GM23338 (cell line): ENCODE measurements at regions not wholly inside any gene's neighbourhood (a gene's known extent, or its start where the extent isn't known, plus 50 kb on each side); places are given as distances from the start of the nearest gene placed in this dataset.

ENCODE experiments used
- ATAC-seq: fragments of 200-7000 bp; cut with Tn5 transposase; 3 replicates; pipeline ENCODE4 v1.9.1; 2020
- DNase-seq: peaks from one replicate; pipeline ENCODE4 v3.0.0-alpha.2; 2015; ENCODE audit warnings: low spot score
- H2AFZ ChIP-seq: fragments of 200-600 bp; sonication (generic); 2 replicates; pipeline ENCODE4 v1.8.0; 2016; ENCODE audit warnings: antibody characterized with exemption, mild to moderate bottlenecking, moderate library complexity
- H3F3A ChIP-seq: fragments of 200-600 bp; sonication (generic); replicated peaks from 2 replicates; pipeline ENCODE4 v1.8.0; 2017; ENCODE audit warnings: antibody characterized with exemption, mixed run types, low read depth
- H3K27ac ChIP-seq: fragments of 200-600 bp; sonication (generic); 2 replicates; pipeline ENCODE4 v1.6.1; 2016; ENCODE audit warnings: low read depth
- H3K27me3 ChIP-seq: fragments of 200-600 bp; sonication (generic); 2 replicates; pipeline ENCODE4 v1.8.0; 2016; ENCODE audit warnings: mild to moderate bottlenecking, mixed run types, moderate library complexity; ENCODE audit not compliant: insufficient read depth
- H3K36me3 ChIP-seq: fragments of 200-600 bp; sonication (generic); 2 replicates; pipeline ENCODE4 v1.8.0; 2016; ENCODE audit warnings: mild to moderate bottlenecking; ENCODE audit not compliant: insufficient read depth
- H3K4me1 ChIP-seq: fragments of 200-600 bp; sonication (generic); 2 replicates; pipeline ENCODE4 v1.8.0; 2016; ENCODE audit warnings: mild to moderate bottlenecking, moderate library complexity; ENCODE audit not compliant: insufficient read depth
- H3K4me2 ChIP-seq: fragments of 200-600 bp; sonication (generic); 2 replicates; pipeline ENCODE4 v1.7.1; 2017; ENCODE audit warnings: mixed run types
- H3K4me3 ChIP-seq: fragments of 200-600 bp; sonication (generic); 2 replicates; pipeline ENCODE4 v1.6.1; 2016; ENCODE audit warnings: mixed run types
- H3K79me2 ChIP-seq: fragments of 200-600 bp; sonication (generic); replicated peaks from 2 replicates; pipeline ENCODE4 v1.8.0; 2017; ENCODE audit warnings: mild to moderate bottlenecking; ENCODE audit not compliant: insufficient read depth
- H3K9me2 ChIP-seq: fragments of 200-600 bp; sonication (generic); 2 replicates; pipeline ENCODE4 v1.8.0; 2017; ENCODE audit not compliant: insufficient read depth
- H4K20me1 ChIP-seq: fragments of 200-600 bp; sonication (generic); replicated peaks from 2 replicates; pipeline ENCODE4 v1.8.0; 2017; ENCODE audit warnings: mild to moderate bottlenecking; ENCODE audit not compliant: insufficient read depth
- H3K27ac Mint-ChIP-seq: 2 replicates; pipeline ENCODE4 v1.8.0; 2020; ENCODE audit warnings: inconsistent platforms, mild to moderate bottlenecking, moderate library complexity, mixed read lengths
- H3K27me3 Mint-ChIP-seq: 3 replicates; pipeline ENCODE4 v1.8.0; 2022; ENCODE audit warnings: low read depth, mild to moderate bottlenecking, moderate library complexity, mixed read lengths, inconsistent platforms; ENCODE audit not compliant: insufficient read depth, poor library complexity
- H3K36me3 Mint-ChIP-seq: 3 replicates; pipeline ENCODE4 v1.8.0; 2021; ENCODE audit warnings: low read depth, mild to moderate bottlenecking, inconsistent platforms, moderate library complexity, mixed read lengths
- H3K4me1 Mint-ChIP-seq: 3 replicates; pipeline ENCODE4 v1.8.0; 2020; ENCODE audit warnings: mild to moderate bottlenecking, inconsistent platforms, mixed read lengths
- H3K4me3 Mint-ChIP-seq: 3 replicates; pipeline ENCODE4 v1.8.0; 2021; ENCODE audit warnings: moderate library complexity, mild to moderate bottlenecking, inconsistent platforms, mixed read lengths
- H3K9me3 Mint-ChIP-seq: 3 replicates; pipeline ENCODE4 v1.8.0; 2020; ENCODE audit warnings: moderate library complexity, mild to moderate bottlenecking, inconsistent platforms, mixed read lengths
- CREB1 ChIP-seq: fragments of 250-450 bp; sonication (Bioruptor Pico); IDR thresholded peaks from 2 replicates; pipeline ENCODE4 v1.5.0; 2020; ENCODE audit warnings: low read depth, mild to moderate bottlenecking, moderate library complexity
- CTCF ChIP-seq, 2 experiments: fragments of 200-600 bp in 1 of 2; sonication (generic) in 1 of 2; conservative IDR thresholded peaks; 2 replicates each; pipeline versions ENCODE4 v1.5.1 to v1.6.1; 2016 to 2017; ENCODE audit warnings: antibody characterized with exemption in 2 of 2, low read depth in 2 of 2, mild to moderate bottlenecking in 2 of 2, moderate library complexity in 1 of 2
- ETS1 ChIP-seq: IDR thresholded peaks from 2 replicates; pipeline ENCODE4 v1.6.1; 2016; ENCODE audit warnings: antibody characterized with exemption
- EZH2 ChIP-seq: fragments of 200-600 bp; sonication (generic); IDR thresholded peaks from one replicate; pipeline ENCODE4 v1.8.0; 2017; ENCODE audit warnings: antibody characterized with exemption, mild to moderate bottlenecking, low read depth; ENCODE audit not compliant: unreplicated experiment
- EZH2phosphoT487 ChIP-seq: fragments of 200-600 bp; sonication (generic); IDR thresholded peaks from one replicate; pipeline ENCODE4 v1.8.1; 2018; ENCODE audit warnings: antibody characterized with exemption; ENCODE audit not compliant: unreplicated experiment
- JUNB ChIP-seq: IDR thresholded peaks from one replicate; pipeline ENCODE4 v1.6.1; 2016; ENCODE audit warnings: antibody characterized with exemption; ENCODE audit not compliant: unreplicated experiment
- NANOG ChIP-seq: IDR thresholded peaks from 2 replicates; pipeline ENCODE4 v1.6.1; 2016; ENCODE audit warnings: antibody characterized with exemption, borderline replicate concordance
- POLR2AphosphoS5 ChIP-seq: IDR thresholded peaks from 2 replicates; pipeline ENCODE4 v1.6.1; 2016; ENCODE audit warnings: antibody characterized with exemption, low read depth
- REST ChIP-seq: IDR thresholded peaks from one replicate; pipeline ENCODE4 v1.6.1; 2018; ENCODE audit warnings: antibody characterized with exemption; ENCODE audit not compliant: unreplicated experiment
- STAT1 ChIP-seq: IDR thresholded peaks from one replicate; pipeline ENCODE4 v1.6.1; 2016; ENCODE audit warnings: antibody characterized with exemption; ENCODE audit not compliant: unreplicated experiment
- ZNF114 ChIP-seq: fragments of 250-450 bp; sonication (Bioruptor Pico); IDR thresholded peaks from 2 replicates; pipeline ENCODE4 v1.5.0; 2020; ENCODE audit warnings: mild to moderate bottlenecking, moderate library complexity
- ZNF331 ChIP-seq: fragments of 250-450 bp; sonication (Bioruptor Pico); IDR thresholded peaks from 2 replicates; pipeline ENCODE4 v1.5.0; 2020; ENCODE audit warnings: low read depth, mild to moderate bottlenecking, moderate library complexity
- TF ChIP-seq, protein P1 (sequence below): fragments of 250-450 bp; sonication (Bioruptor Pico); IDR thresholded peaks from 2 replicates; pipeline ENCODE4 v1.5.0; 2020; ENCODE audit warnings: mild to moderate bottlenecking, moderate library complexity

DNA sequence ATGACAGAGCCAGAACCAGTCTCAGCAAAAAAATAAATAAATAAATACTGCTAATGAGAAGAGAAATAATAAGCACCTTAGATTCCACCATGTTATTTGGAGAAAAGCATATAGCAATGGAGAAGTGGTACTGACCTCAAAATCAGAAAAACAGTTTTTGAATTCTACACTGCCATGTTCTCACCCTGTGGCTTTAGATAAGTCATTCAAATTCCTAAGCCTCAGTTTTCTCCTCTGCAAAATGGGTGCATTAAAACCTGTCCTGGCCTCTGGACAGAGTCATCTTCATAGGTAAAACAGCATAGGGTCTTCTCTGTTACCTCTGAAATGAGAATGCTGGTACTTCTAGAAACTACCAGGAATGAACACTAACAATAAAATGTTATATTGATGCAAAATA, 62.2 kb upstream of the RMP24 start:
- ATAC-seq (no peak), DNase-seq (no peak)
- no peak for TF ChIP-seq POLR2AphosphoS5
- TF ChIP-seq JUNB = no peak
- no peak for TF ChIP-seq EZH2phosphoT487
- TF ChIP-seq ETS1 = no peak
- no peak for TF ChIP-seq NANOG
- no peak for TF ChIP-seq CREB1 (CRISPR knock-in tag)
- TF ChIP-seq STAT1 = no peak
- no peak for TF ChIP-seq EZH2
- TF ChIP-seq CTCF (conservative IDR thresholded peaks at IDR 0.05; ENCODE audit: low read depth in 2 of 2) = no peak
- no peak for TF ChIP-seq ZNF331 (CRISPR knock-in tag)
- TF ChIP-seq, protein P1, sequence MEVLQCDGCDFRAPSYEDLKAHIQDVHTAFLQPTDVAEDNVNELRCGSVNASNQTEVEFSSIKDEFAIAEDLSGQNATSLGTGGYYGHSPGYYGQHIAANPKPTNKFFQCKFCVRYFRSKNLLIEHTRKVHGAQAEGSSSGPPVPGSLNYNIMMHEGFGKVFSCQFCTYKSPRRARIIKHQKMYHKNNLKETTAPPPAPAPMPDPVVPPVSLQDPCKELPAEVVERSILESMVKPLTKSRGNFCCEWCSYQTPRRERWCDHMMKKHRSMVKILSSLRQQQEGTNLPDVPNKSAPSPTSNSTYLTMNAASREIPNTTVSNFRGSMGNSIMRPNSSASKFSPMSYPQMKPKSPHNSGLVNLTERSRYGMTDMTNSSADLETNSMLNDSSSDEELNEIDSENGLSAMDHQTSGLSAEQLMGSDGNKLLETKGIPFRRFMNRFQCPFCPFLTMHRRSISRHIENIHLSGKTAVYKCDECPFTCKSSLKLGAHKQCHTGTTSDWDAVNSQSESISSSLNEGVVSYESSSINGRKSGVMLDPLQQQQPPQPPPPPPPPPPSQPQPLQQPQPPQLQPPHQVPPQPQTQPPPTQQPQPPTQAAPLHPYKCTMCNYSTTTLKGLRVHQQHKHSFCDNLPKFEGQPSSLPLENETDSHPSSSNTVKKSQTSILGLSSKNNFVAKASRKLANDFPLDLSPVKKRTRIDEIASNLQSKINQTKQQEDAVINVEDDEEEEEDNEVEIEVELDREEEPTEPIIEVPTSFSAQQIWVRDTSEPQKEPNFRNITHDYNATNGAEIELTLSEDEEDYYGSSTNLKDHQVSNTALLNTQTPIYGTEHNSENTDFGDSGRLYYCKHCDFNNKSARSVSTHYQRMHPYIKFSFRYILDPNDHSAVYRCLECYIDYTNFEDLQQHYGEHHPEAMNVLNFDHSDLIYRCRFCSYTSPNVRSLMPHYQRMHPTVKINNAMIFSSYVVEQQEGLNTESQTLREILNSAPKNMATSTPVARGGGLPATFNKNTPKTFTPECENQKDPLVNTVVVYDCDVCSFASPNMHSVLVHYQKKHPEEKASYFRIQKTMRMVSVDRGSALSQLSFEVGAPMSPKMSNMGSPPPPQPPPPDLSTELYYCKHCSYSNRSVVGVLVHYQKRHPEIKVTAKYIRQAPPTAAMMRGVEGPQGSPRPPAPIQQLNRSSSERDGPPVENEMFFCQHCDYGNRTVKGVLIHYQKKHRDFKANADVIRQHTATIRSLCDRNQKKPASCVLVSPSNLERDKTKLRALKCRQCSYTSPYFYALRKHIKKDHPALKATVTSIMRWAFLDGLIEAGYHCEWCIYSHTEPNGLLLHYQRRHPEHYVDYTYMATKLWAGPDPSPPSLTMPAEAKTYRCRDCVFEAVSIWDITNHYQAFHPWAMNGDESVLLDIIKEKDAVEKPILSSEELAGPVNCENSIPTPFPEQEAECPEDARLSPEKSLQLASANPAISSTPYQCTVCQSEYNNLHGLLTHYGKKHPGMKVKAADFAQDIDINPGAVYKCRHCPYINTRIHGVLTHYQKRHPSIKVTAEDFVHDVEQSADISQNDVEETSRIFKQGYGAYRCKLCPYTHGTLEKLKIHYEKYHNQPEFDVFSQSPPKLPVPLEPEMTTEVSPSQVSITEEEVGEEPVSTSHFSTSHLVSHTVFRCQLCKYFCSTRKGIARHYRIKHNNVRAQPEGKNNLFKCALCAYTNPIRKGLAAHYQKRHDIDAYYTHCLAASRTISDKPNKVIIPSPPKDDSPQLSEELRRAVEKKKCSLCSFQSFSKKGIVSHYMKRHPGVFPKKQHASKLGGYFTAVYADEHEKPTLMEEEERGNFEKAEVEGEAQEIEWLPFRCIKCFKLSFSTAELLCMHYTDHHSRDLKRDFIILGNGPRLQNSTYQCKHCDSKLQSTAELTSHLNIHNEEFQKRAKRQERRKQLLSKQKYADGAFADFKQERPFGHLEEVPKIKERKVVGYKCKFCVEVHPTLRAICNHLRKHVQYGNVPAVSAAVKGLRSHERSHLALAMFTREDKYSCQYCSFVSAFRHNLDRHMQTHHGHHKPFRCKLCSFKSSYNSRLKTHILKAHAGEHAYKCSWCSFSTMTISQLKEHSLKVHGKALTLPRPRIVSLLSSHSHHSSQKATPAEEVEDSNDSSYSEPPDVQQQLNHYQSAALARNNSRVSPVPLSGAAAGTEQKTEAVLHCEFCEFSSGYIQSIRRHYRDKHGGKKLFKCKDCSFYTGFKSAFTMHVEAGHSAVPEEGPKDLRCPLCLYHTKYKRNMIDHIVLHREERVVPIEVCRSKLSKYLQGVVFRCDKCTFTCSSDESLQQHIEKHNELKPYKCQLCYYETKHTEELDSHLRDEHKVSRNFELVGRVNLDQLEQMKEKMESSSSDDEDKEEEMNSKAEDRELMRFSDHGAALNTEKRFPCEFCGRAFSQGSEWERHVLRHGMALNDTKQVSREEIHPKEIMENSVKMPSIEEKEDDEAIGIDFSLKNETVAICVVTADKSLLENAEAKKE (CRISPR knock-in tag) = no peak
- no peak for TF ChIP-seq ZNF114 (CRISPR knock-in tag)
- no peak for TF ChIP-seq REST
- Mint-ChIP-seq H3K4me3 (no peak overlapping the region), H3K9me3 (peaks cover 5% of the 10 kb centered on the region; the same call in 2 of the 3 replicates), H3K36me3 (peaks cover 31% of the 10 kb centered on the region), H3K27ac (no peak overlapping the region), H3K27me3 (peaks cover 3% of the 10 kb centered on the region), H3K4me1 (peaks cover 25% of the 10 kb centered on the region)
- Histone ChIP-seq H3K27ac (no peak overlapping the region), H3K4me3 (no peak overlapping the region), H3K36me3 (peaks cover 9% of the 10 kb centered on the region), H4K20me1 (no peaks in the 10 kb centered on the region), H3K27me3 (no peaks in the 10 kb centered on the region), H3K4me2 (no peak overlapping the region), H3K79me2 (no peaks in the 10 kb centered on the region), H3K4me1 (peaks cover 15% of the 10 kb centered on the region), H2AFZ (no peak overlapping the region), H3F3A (no peaks in the 10 kb centered on the region), H3K9me2 (no peaks in the 10 kb centered on the region)
